ENCODE measurements at regions not wholly inside any gene's neighbourhood (a gene's known extent, or its start where the extent isn't known, plus 50 kb on each side); places are given as distances from the start of the nearest gene placed in this dataset.
A peak's percentile ranks its signal among the peaks of the same experiment; 100 is the strongest.

DNA sequence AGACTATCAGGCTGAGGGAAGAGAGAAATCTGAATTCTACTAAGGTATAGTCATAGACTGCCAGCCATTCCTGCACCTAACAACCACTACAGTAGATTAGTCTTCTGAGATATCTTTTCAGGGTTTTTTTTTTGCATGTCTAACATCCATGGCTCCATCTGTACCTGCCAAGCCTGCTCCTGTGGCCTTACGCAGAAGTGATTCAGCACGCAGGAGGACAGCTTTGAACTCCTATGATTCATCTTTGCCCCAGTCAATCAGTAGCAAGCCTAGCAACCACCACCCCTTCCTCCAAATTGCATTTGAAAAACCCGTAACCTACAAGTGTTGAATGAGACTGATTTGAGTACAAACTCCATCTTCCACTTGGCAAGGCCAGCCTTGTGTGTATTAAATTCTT, 520.7 kb upstream of the HS3ST1 start:
- H3K79me2 ChIP-seq (ENCODE audit: insufficient read depth, low read length) = no peaks in the 10 kb centered on the region
- BruUV-seq (replicated peaks) = no TSS peak

More for the DNA sequence above, 520.7 kb upstream of the HS3ST1 start:
- H4K20me1 ChIP-seq (ENCODE audit: insufficient read depth) = no peaks in the 10 kb centered on the region
- H3K9me2 ChIP-seq (ENCODE audit: insufficient read depth) = no peaks in the 10 kb centered on the region
- peaks cover 0 to 11% of the 10 kb centered on the region in 2 experiments; a peak in 2 of 4 replicates for H3K4me1 ChIP-seq (ENCODE audit: control insufficient read depth in 1 of 2, insufficient read depth in 2 of 2, low read length in 2 of 2)
- no peak overlapping the region for H3K9ac ChIP-seq (ENCODE audit: low read length)
- DNase-seq (ENCODE audit: low read depth, low spot score) (peak; percentile 3), ATAC-seq (peak; percentile 70)
- no peaks in the 10 kb centered on the region for H3K36me3 ChIP-seq (ENCODE audit: control insufficient read depth in 1 of 2, insufficient read depth in 2 of 2, low read length in 2 of 2)
- POLR2A ChIA-PET = no interaction called here
- RAD21 ChIA-PET (ENCODE audit: low non-redundant PET in 1 of 2, low total read pairs in 2 of 2, uncharacterized antibody in 2 of 2, unreplicated experiment in 2 of 2) = no interaction called here
- CTCF ChIA-PET = no interaction called here
- H3K9me3 ChIP-seq (ENCODE audit: control insufficient read depth in 1 of 2, insufficient read depth in 1 of 2, low read depth in 1 of 2, low read length in 2 of 2) = no peaks in the 10 kb centered on the region
- no peak overlapping the region for H3K4me3 ChIP-seq (replicated peaks in 1 of 2; ENCODE audit: low read depth in 1 of 2, low read length in 2 of 2)
- H2AFZ ChIP-seq (ENCODE audit: low read depth, low read length, poor library complexity, severe bottlenecking) = peak overlapping the region; percentile 19
- intact Hi-C loops (cut with micrococcal nuclease) = no loop called here
- no peak overlapping the region for H3K27ac ChIP-seq (ENCODE audit: low read depth, low read length)
- H3K27me3 ChIP-seq (ENCODE audit: insufficient read depth, low read length) = no peaks in the 10 kb centered on the region
- TF ChIP-seq, protein P1, sequence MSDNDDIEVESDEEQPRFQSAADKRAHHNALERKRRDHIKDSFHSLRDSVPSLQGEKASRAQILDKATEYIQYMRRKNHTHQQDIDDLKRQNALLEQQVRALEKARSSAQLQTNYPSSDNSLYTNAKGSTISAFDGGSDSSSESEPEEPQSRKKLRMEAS (IDR thresholded peaks at IDR 0.05) = no peak
- TF ChIP-seq TCF7L2 (IDR thresholded peaks at IDR 0.05; ENCODE audit: borderline replicate concordance, extremely low read depth, insufficient read depth, insufficient read length) (peak; percentile 55), FOSL1 (IDR thresholded peaks at IDR 0.05; ENCODE audit: low read depth) (peak; percentile 37; the same call in 1 of the 2 replicates), JUND (IDR thresholded peaks at IDR 0.05) (peak; percentile 37; the same call in 1 of the 2 replicates), EGR1 (IDR thresholded peaks at IDR 0.05; ENCODE audit: low read depth) (no peak), POLR2AphosphoS5 (IDR thresholded peaks at IDR 0.05; ENCODE audit: low read depth, low read length) (no peak), POLR2A (IDR thresholded peaks at IDR 0.05; ENCODE audit: borderline replicate concordance, extremely low read depth, insufficient read depth, insufficient read length) (no peak), ZFX (IDR thresholded peaks at IDR 0.05) (no peak), ZNF274 (IDR thresholded peaks at IDR 0.05; ENCODE audit: low read depth, low read length) (no peak), SRF (IDR thresholded peaks at IDR 0.05; ENCODE audit: low read depth) (no peak), CBX3 (IDR thresholded peaks at IDR 0.05; ENCODE audit: low read depth) (no peak), SP1 (IDR thresholded peaks at IDR 0.05; ENCODE audit: low read depth) (no peak)
- TF ChIP-seq, protein P2, sequence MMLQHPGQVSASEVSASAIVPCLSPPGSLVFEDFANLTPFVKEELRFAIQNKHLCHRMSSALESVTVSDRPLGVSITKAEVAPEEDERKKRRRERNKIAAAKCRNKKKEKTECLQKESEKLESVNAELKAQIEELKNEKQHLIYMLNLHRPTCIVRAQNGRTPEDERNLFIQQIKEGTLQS (IDR thresholded peaks at IDR 0.05) = no peak
- TF ChIP-seq, protein P3, sequence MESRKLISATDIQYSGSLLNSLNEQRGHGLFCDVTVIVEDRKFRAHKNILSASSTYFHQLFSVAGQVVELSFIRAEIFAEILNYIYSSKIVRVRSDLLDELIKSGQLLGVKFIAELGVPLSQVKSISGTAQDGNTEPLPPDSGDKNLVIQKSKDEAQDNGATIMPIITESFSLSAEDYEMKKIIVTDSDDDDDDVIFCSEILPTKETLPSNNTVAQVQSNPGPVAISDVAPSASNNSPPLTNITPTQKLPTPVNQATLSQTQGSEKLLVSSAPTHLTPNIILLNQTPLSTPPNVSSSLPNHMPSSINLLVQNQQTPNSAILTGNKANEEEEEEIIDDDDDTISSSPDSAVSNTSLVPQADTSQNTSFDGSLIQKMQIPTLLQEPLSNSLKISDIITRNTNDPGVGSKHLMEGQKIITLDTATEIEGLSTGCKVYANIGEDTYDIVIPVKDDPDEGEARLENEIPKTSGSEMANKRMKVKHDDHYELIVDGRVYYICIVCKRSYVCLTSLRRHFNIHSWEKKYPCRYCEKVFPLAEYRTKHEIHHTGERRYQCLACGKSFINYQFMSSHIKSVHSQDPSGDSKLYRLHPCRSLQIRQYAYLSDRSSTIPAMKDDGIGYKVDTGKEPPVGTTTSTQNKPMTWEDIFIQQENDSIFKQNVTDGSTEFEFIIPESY (IDR thresholded peaks at IDR 0.05; ENCODE audit: extremely low read depth, insufficient replicate concordance, low read length) = no peak
- TF ChIP-seq, protein P4, sequence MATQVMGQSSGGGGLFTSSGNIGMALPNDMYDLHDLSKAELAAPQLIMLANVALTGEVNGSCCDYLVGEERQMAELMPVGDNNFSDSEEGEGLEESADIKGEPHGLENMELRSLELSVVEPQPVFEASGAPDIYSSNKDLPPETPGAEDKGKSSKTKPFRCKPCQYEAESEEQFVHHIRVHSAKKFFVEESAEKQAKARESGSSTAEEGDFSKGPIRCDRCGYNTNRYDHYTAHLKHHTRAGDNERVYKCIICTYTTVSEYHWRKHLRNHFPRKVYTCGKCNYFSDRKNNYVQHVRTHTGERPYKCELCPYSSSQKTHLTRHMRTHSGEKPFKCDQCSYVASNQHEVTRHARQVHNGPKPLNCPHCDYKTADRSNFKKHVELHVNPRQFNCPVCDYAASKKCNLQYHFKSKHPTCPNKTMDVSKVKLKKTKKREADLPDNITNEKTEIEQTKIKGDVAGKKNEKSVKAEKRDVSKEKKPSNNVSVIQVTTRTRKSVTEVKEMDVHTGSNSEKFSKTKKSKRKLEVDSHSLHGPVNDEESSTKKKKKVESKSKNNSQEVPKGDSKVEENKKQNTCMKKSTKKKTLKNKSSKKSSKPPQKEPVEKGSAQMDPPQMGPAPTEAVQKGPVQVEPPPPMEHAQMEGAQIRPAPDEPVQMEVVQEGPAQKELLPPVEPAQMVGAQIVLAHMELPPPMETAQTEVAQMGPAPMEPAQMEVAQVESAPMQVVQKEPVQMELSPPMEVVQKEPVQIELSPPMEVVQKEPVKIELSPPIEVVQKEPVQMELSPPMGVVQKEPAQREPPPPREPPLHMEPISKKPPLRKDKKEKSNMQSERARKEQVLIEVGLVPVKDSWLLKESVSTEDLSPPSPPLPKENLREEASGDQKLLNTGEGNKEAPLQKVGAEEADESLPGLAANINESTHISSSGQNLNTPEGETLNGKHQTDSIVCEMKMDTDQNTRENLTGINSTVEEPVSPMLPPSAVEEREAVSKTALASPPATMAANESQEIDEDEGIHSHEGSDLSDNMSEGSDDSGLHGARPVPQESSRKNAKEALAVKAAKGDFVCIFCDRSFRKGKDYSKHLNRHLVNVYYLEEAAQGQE (IDR thresholded peaks at IDR 0.05; ENCODE audit: low read depth) = no peak
- TF ChIP-seq, protein P5, sequence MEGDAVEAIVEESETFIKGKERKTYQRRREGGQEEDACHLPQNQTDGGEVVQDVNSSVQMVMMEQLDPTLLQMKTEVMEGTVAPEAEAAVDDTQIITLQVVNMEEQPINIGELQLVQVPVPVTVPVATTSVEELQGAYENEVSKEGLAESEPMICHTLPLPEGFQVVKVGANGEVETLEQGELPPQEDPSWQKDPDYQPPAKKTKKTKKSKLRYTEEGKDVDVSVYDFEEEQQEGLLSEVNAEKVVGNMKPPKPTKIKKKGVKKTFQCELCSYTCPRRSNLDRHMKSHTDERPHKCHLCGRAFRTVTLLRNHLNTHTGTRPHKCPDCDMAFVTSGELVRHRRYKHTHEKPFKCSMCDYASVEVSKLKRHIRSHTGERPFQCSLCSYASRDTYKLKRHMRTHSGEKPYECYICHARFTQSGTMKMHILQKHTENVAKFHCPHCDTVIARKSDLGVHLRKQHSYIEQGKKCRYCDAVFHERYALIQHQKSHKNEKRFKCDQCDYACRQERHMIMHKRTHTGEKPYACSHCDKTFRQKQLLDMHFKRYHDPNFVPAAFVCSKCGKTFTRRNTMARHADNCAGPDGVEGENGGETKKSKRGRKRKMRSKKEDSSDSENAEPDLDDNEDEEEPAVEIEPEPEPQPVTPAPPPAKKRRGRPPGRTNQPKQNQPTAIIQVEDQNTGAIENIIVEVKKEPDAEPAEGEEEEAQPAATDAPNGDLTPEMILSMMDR (IDR thresholded peaks at IDR 0.05 in 2 of 3, conservative IDR thresholded peaks at IDR 0.05 in 1 of 3; ENCODE audit: borderline replicate concordance in 1 of 3, insufficient read depth in 1 of 3, low read depth in 2 of 3, low read length in 2 of 3) = no peak
- H3K4me2 ChIP-seq (ENCODE audit: low read length) = peak overlapping the region; percentile 28; the same call in 1 of the 2 replicates
